ENCODE measurements at regions not wholly inside any gene's neighbourhood (a gene's known extent, or its start where the extent isn't known, plus 50 kb on each side); places are given as distances from the start of the nearest gene placed in this dataset.
A peak's percentile ranks its signal among the peaks of the same experiment; 100 is the strongest.

- Mint-ChIP-seq H3K9me3 (ENCODE audit: low read depth) (no peaks in the 10 kb centered on the region), H3K4me3 (ENCODE audit: low read depth) (no peak overlapping the region), H3K36me3 (ENCODE audit: insufficient read depth) (no peaks in the 10 kb centered on the region), H3K27ac (no peak overlapping the region), H3K4me1 (ENCODE audit: low read depth) (peaks cover 8% of the 10 kb centered on the region), H3K27me3 (peaks cover 84% of the 10 kb centered on the region)
- no peak for DNase-seq (ENCODE audit: low spot score, unreplicated experiment)
- no peak for TF ChIP-seq CTCF (IDR thresholded peaks at IDR 0.05; ENCODE audit: unreplicated experiment)
Measured at GRCh38 chr15:70443486-70444273, 319.7 kb downstream of the UACA start.

- H3K27me3 Mint-ChIP-seq = peaks cover 82% of the 10 kb centered on the region
Measured at GRCh38 chr15:70442616-70443321, 320.6 kb downstream of the UACA start.

GRCh38 chr15:70442211-70442610 lies 321.1 kb downstream of the UACA start:
- H3K27me3 Mint-ChIP-seq = peaks cover 80% of the 10 kb centered on the region
- H3K4me3 Mint-ChIP-seq (ENCODE audit: low read depth) = no peak overlapping the region
- no peak for DNase-seq (ENCODE audit: low spot score, unreplicated experiment)
- no peaks in the 10 kb centered on the region for H3K9me3 Mint-ChIP-seq (ENCODE audit: low read depth)
- H3K36me3 Mint-ChIP-seq (ENCODE audit: insufficient read depth) = no peaks in the 10 kb centered on the region
- no peak for TF ChIP-seq CTCF (IDR thresholded peaks at IDR 0.05; ENCODE audit: unreplicated experiment)
- H3K27ac Mint-ChIP-seq = peak overlapping the region; percentile 91
- H3K4me1 Mint-ChIP-seq (ENCODE audit: low read depth) = peaks cover 8% of the 10 kb centered on the region

More at GRCh38 chr15:70442616-70443321, 320.6 kb downstream of the UACA start:
- H3K9me3 Mint-ChIP-seq (ENCODE audit: low read depth) = no peaks in the 10 kb centered on the region
- no peak for TF ChIP-seq CTCF (IDR thresholded peaks at IDR 0.05; ENCODE audit: unreplicated experiment)
- peak overlapping the region; percentile 91 for H3K27ac Mint-ChIP-seq
- peaks cover 8% of the 10 kb centered on the region for H3K4me1 Mint-ChIP-seq (ENCODE audit: low read depth)
- H3K4me3 Mint-ChIP-seq (ENCODE audit: low read depth) = no peak overlapping the region
- no peak for DNase-seq (ENCODE audit: low spot score, unreplicated experiment)
- no peaks in the 10 kb centered on the region for H3K36me3 Mint-ChIP-seq (ENCODE audit: insufficient read depth)

GRCh38 chr15:70440416-70441138 lies 322.8 kb downstream of the UACA start:
- H3K4me3 Mint-ChIP-seq (ENCODE audit: low read depth) = no peak overlapping the region
- peaks cover 9% of the 10 kb centered on the region for H3K4me1 Mint-ChIP-seq (ENCODE audit: low read depth)
- no peaks in the 10 kb centered on the region for H3K9me3 Mint-ChIP-seq (ENCODE audit: low read depth)
- no peak overlapping the region for H3K27ac Mint-ChIP-seq
- TF ChIP-seq CTCF (IDR thresholded peaks at IDR 0.05; ENCODE audit: unreplicated experiment) = no peak
- no peak for DNase-seq (ENCODE audit: low spot score, unreplicated experiment)
- H3K27me3 Mint-ChIP-seq = peaks cover 80% of the 10 kb centered on the region
- no peaks in the 10 kb centered on the region for H3K36me3 Mint-ChIP-seq (ENCODE audit: insufficient read depth)

GRCh38 chr15:70439880-70440279 lies 323.5 kb downstream of the UACA start:
- H3K36me3 Mint-ChIP-seq (ENCODE audit: insufficient read depth) = no peaks in the 10 kb centered on the region
- no peak for DNase-seq (ENCODE audit: low spot score, unreplicated experiment)
- no peak for TF ChIP-seq CTCF (IDR thresholded peaks at IDR 0.05; ENCODE audit: unreplicated experiment)
- no peak overlapping the region for H3K4me3 Mint-ChIP-seq (ENCODE audit: low read depth)
- no peaks in the 10 kb centered on the region for H3K9me3 Mint-ChIP-seq (ENCODE audit: low read depth)
- no peak overlapping the region for H3K27ac Mint-ChIP-seq
- H3K27me3 Mint-ChIP-seq = peaks cover 81% of the 10 kb centered on the region
- H3K4me1 Mint-ChIP-seq (ENCODE audit: low read depth) = peaks cover 12% of the 10 kb centered on the region

Measured in progenitor cell of endocrine pancreas (in vitro differentiated cells).